Endothelial cell of umbilical vein (primary cell): ENCODE measurements at regions not wholly inside any gene's neighbourhood (a gene's known extent, or its start where the extent isn't known, plus 50 kb on each side); places are given as distances from the start of the nearest gene placed in this dataset.

ENCODE experiments used
- BruUV-seq: library from RNA; stranded (reverse); fragments of 400-500 nt; replicated peaks from 2 replicates; lab custom pipeline; 2021; lab: Mats Ljungman, UMichigan
- CTCF ChIA-PET: fragments of 300-600, 350-600 bp; sonication (Branson Sonifier 250); formaldehyde crosslinking; loops from one replicate; lab custom pipeline; 2021; ENCODE audit warnings: antibody characterized with exemption, inconsistent platforms; lab: Charles Lee
- POLR2A ChIA-PET: fragments of 300-600, 350-600 bp; sonication (Branson Sonifier 250); formaldehyde crosslinking; loops from one replicate; lab custom pipeline; 2021; ENCODE audit warnings: antibody characterized with exemption, inconsistent platforms; lab: Charles Lee
- DNase-seq: peaks from one replicate; pipeline ENCODE4 v3.0.0-alpha.2; 2011; ENCODE audit warnings: low read depth, low spot score
- FAIRE-seq: peaks from 2 replicates; lab custom pipeline; 2011; peaks lifted over from hg19 to GRCh38; lab: Jason Lieb, UNC
- H2AFZ ChIP-seq: 2 replicates; pipeline ENCODE4 v1.6.0; 2012; ENCODE audit warnings: low read depth, low read length, control low read depth, inconsistent platforms
- H3K27ac ChIP-seq: 2 replicates; pipeline ENCODE4 v1.5.1; 2011; ENCODE audit warnings: low read depth, mild to moderate bottlenecking, control low read depth, low read length, moderate library complexity; ENCODE audit not compliant: insufficient read depth
- H3K27me3 ChIP-seq, 2 experiments: 2 replicates each; pipeline versions ENCODE4 v1.6.0 to v1.6.1; 2011; ENCODE audit warnings: low read length in 2 of 2, mixed read lengths in 1 of 2; ENCODE audit not compliant: control insufficient read depth in 2 of 2, insufficient read depth in 2 of 2
- H3K36me3 ChIP-seq, 2 experiments: 2 replicates in 1 of 2; 3 replicates in 1 of 2; pipeline ENCODE4 v1.5.1; 2011; ENCODE audit warnings: low read length in 2 of 2, mild to moderate bottlenecking in 1 of 2, moderate library complexity in 1 of 2; ENCODE audit not compliant: control insufficient read depth in 2 of 2, insufficient read depth in 2 of 2; ENCODE audit errors: extremely low read depth in 1 of 2
- H3K4me1 ChIP-seq: 3 replicates; pipeline ENCODE4 v1.5.1; 2011; ENCODE audit warnings: mild to moderate bottlenecking, low read length; ENCODE audit not compliant: control insufficient read depth, insufficient read depth; ENCODE audit errors: extremely low read depth
- H3K4me2 ChIP-seq: 2 replicates; pipeline ENCODE4 v1.6.1; 2011; ENCODE audit warnings: low read length, control low read depth, mixed read lengths; ENCODE audit not compliant: insufficient read depth
- H3K4me3 ChIP-seq, 3 experiments: fragments of 200-600 bp in 1 of 3; sonication (generic), shearing (Covaris generic) in 1 of 3; replicated peaks in 1 of 3; 2 replicates each; pipeline ENCODE4 v1.5.1; 2011 to 2016; ENCODE audit warnings: control low read depth in 3 of 3, low read length in 3 of 3, mild to moderate bottlenecking in 2 of 3, inconsistent platforms in 1 of 3, low read depth in 1 of 3, moderate library complexity in 1 of 3; ENCODE audit not compliant: insufficient read depth in 1 of 3
- H3K79me2 ChIP-seq: 2 replicates; pipeline ENCODE4 v1.6.0; 2012; ENCODE audit warnings: low read length, inconsistent platforms; ENCODE audit not compliant: control insufficient read depth, insufficient read depth
- H3K9ac ChIP-seq: replicated peaks from 2 replicates; pipeline ENCODE3; 2011; ENCODE audit warnings: low read length, control low read depth; ENCODE audit not compliant: insufficient read depth; ENCODE audit errors: extremely low read depth
- H3K9me1 ChIP-seq: replicated peaks from 3 replicates; pipeline ENCODE4 v1.6.0; 2011; ENCODE audit warnings: mild to moderate bottlenecking, low read length; ENCODE audit not compliant: control insufficient read depth, insufficient read depth; ENCODE audit errors: extremely low read depth
- H3K9me3 ChIP-seq: replicated peaks from 2 replicates; pipeline ENCODE4 v1.5.1; 2012; ENCODE audit warnings: low read length, inconsistent platforms; ENCODE audit not compliant: control insufficient read depth, insufficient read depth
- H4K20me1 ChIP-seq: replicated peaks from 2 replicates; pipeline ENCODE3; 2011; ENCODE audit warnings: mild to moderate bottlenecking, low read length; ENCODE audit not compliant: control insufficient read depth, insufficient read depth; ENCODE audit errors: extremely low read depth
- CTCF ChIP-seq, 2 donors: IDR thresholded peaks; 1 replicate in 1 of 2; 2 replicates in 1 of 2; pipeline ENCODE4 v1.5.1; 2011; ENCODE audit warnings: low read length in 2 of 2, mild to moderate bottlenecking in 2 of 2, moderate library complexity in 2 of 2, control low read depth in 1 of 2, inconsistent platforms in 1 of 2, low read depth in 1 of 2; ENCODE audit not compliant: insufficient read depth in 1 of 2; ENCODE audit errors: extremely low read depth in 1 of 2
- EZH2 ChIP-seq: IDR thresholded peaks from 2 replicates; pipeline ENCODE4 v1.6.1; 2012; ENCODE audit warnings: borderline replicate concordance, low read depth, mild to moderate bottlenecking, moderate library complexity, low read length, inconsistent platforms; ENCODE audit not compliant: severe bottlenecking
- FOS ChIP-seq: IDR thresholded peaks from 2 replicates; pipeline ENCODE4 v1.6.1; 2011; ENCODE audit warnings: mild to moderate bottlenecking, low read length, moderate library complexity, borderline replicate concordance; ENCODE audit not compliant: insufficient read depth
- GATA2 ChIP-seq: IDR thresholded peaks from 2 replicates; pipeline ENCODE4 v1.7.0; 2011; ENCODE audit warnings: low read depth, mild to moderate bottlenecking, moderate library complexity, mixed read lengths, low read length; ENCODE audit not compliant: insufficient read length, insufficient read depth
- JUN ChIP-seq: IDR thresholded peaks from 2 replicates; pipeline ENCODE4 v1.6.1; 2011; ENCODE audit warnings: borderline replicate concordance, low read depth; ENCODE audit not compliant: insufficient read length, insufficient read depth
- MAX ChIP-seq: IDR thresholded peaks from 2 replicates; pipeline ENCODE4 v1.6.1; 2011; ENCODE audit not compliant: insufficient read depth, insufficient read length
- MYC ChIP-seq: IDR thresholded peaks from one replicate; pipeline ENCODE4 v1.6.1; 2011; ENCODE audit warnings: mild to moderate bottlenecking, low read depth, low read length
- POLR2A ChIP-seq: IDR thresholded peaks from 2 replicates; pipeline ENCODE4 v1.6.1; 2012; ENCODE audit warnings: low read depth, mild to moderate bottlenecking, control low read depth, low read length
- POLR2AphosphoS5 ChIP-seq: IDR thresholded peaks from 2 replicates; pipeline ENCODE4 v1.6.1; 2012; ENCODE audit warnings: low read depth, mild to moderate bottlenecking, control low read depth, low read length, moderate library complexity; ENCODE audit not compliant: insufficient read depth
- dilution Hi-C: fragments of 300-500 bp; cut with MboI; formaldehyde crosslinking; loops from one replicate; pipeline ENCODE4 v1.15.0; 2019; ENCODE audit warnings: low sequenced_read_pairs; ENCODE audit not compliant: extremely low pct_ligation_motif_present
- intact Hi-C: fragments of 100-400 bp; cut with micrococcal nuclease; formaldehyde crosslinking; loops from one replicate; pipeline ENCODE4 v1.10.0; 2022

GRCh38 chr2:41736586-41736985, 311.2 kb upstream of the PKDCC start:
- no peak overlapping the region for H3K27ac ChIP-seq
- DNase-seq (no peak), FAIRE-seq (no peak)
- BruUV-seq = no TSS peak
- CTCF ChIA-PET = no interaction called here
- H3K9me1 ChIP-seq = no peaks in the 10 kb centered on the region
- TF ChIP-seq EZH2 = no peak
- no peak for TF ChIP-seq POLR2A
- no peak for TF ChIP-seq CTCF (IDR thresholded peaks at IDR 0.05; ENCODE audit: extremely low read depth in 1 of 2, insufficient read depth in 1 of 2, low read depth in 1 of 2, low read length in 2 of 2)
- no peak for TF ChIP-seq FOS
- TF ChIP-seq JUN = no peak
- TF ChIP-seq MYC = no peak
- TF ChIP-seq POLR2AphosphoS5 = no peak
- no peaks in the 10 kb centered on the region for H3K79me2 ChIP-seq
- no peak overlapping the region for H3K9ac ChIP-seq
- no peak overlapping the region for H3K4me3 ChIP-seq
- POLR2A ChIA-PET = no interaction called here
- H3K9me3 ChIP-seq = no peaks in the 10 kb centered on the region
- H4K20me1 ChIP-seq = no peaks in the 10 kb centered on the region
- no peak overlapping the region for H3K4me2 ChIP-seq
- dilution Hi-C loops = no loop called here
- H3K36me3 ChIP-seq = no peaks in the 10 kb centered on the region
- H3K27me3 ChIP-seq = no peaks in the 10 kb centered on the region
- H3K4me1 ChIP-seq = no peaks in the 10 kb centered on the region
- H2AFZ ChIP-seq = no peak overlapping the region
- intact Hi-C loops = no loop called here

- H3K9ac ChIP-seq = no peak overlapping the region
- TF ChIP-seq MYC (no peak), POLR2A (no peak), CTCF (IDR thresholded peaks at IDR 0.05; ENCODE audit: extremely low read depth in 1 of 2, insufficient read depth in 1 of 2, low read depth in 1 of 2, low read length in 2 of 2) (no peak), JUN (no peak), MAX (no peak), FOS (no peak), POLR2AphosphoS5 (no peak), EZH2 (no peak), GATA2 (no peak)
- intact Hi-C loops = no loop called here
- no peaks in the 10 kb centered on the region for H3K9me1 ChIP-seq
- no peak for FAIRE-seq
- dilution Hi-C loops = no loop called here
- DNase-seq = no peak
- no peaks in the 10 kb centered on the region for H3K4me1 ChIP-seq
- no peak overlapping the region for H2AFZ ChIP-seq
- ChIA-PET POLR2A (no interaction called here), CTCF (no interaction called here)
- H4K20me1 ChIP-seq = no peaks in the 10 kb centered on the region
- no peaks in the 10 kb centered on the region for H3K9me3 ChIP-seq
- H3K79me2 ChIP-seq = no peaks in the 10 kb centered on the region
- H3K4me3 ChIP-seq = no peak overlapping the region
- H3K27ac ChIP-seq = no peak overlapping the region
- H3K27me3 ChIP-seq = no peaks in the 10 kb centered on the region
- H3K4me2 ChIP-seq = no peak overlapping the region
- no TSS peak for BruUV-seq
- no peaks in the 10 kb centered on the region for H3K36me3 ChIP-seq
Measured at GRCh38 chr2:41737888-41738287, 309.9 kb upstream of the PKDCC start.
